SU-DHL-6 (cell line): ENCODE measurements at regions not wholly inside any gene's neighbourhood (a gene's known extent, or its start where the extent isn't known, plus 50 kb on each side); places are given as distances from the start of the nearest gene placed in this dataset.

Source experiments
- H2AFZ ChIP-seq: fragments of 200-600 bp; sonication (generic); 2 replicates; pipeline ENCODE4 v1.6.1; 2014; ENCODE audit warnings: low read depth, mild to moderate bottlenecking, moderate library complexity, mixed read lengths, antibody characterized with exemption, low read length; ENCODE audit not compliant: severe bottlenecking
- H3F3A ChIP-seq: fragments of 200-600 bp; shearing (Covaris generic); 2 replicates; pipeline ENCODE4 v1.6.0; 2016; ENCODE audit warnings: antibody characterized with exemption, mild to moderate bottlenecking; ENCODE audit not compliant: insufficient read depth
- H3K27ac ChIP-seq: fragments of 200-600 bp; sonication (generic); 2 replicates; pipeline ENCODE4 v1.5.1; 2016; ENCODE audit warnings: low read depth, mild to moderate bottlenecking, low read length, moderate library complexity, mixed read lengths
- H3K27me3 ChIP-seq: fragments of 200-600 bp; sonication (generic), shearing (Covaris generic); 2 replicates; pipeline ENCODE4 v1.6.0; 2014; ENCODE audit warnings: mild to moderate bottlenecking, low read length
- H3K36me3 ChIP-seq: fragments of 200-600 bp; sonication (generic); 2 replicates; pipeline ENCODE4 v1.6.1; 2014; ENCODE audit warnings: mild to moderate bottlenecking, low read length, mixed read lengths
- H3K4me2 ChIP-seq: fragments of 300-600, 200-600 bp; shearing (Covaris generic), sonication (generic); 2 replicates; pipeline ENCODE4 v1.6.0; 2014; ENCODE audit warnings: low read length, low read depth, mild to moderate bottlenecking; ENCODE audit not compliant: poor library complexity, severe bottlenecking
- H3K4me3 ChIP-seq: fragments of 200-600 bp; sonication (generic); 2 replicates; pipeline ENCODE4 v1.5.1; 2014; ENCODE audit warnings: antibody characterized with exemption, low read length, mild to moderate bottlenecking, mixed read lengths; ENCODE audit not compliant: insufficient read depth, poor library complexity, severe bottlenecking
- H3K79me2 ChIP-seq: fragments of 200-600 bp; sonication (generic); 2 replicates; pipeline ENCODE4 v1.6.1; 2014; ENCODE audit warnings: mild to moderate bottlenecking, low read length, moderate library complexity; ENCODE audit not compliant: insufficient read depth
- H3K9ac ChIP-seq: fragments of 200-600 bp; sonication (generic); 2 replicates; pipeline ENCODE4 v1.7.0; 2014; ENCODE audit warnings: mild to moderate bottlenecking, low read length
- H3K9me2 ChIP-seq: fragments of 200-600 bp; sonication (generic); replicated peaks from 2 replicates; pipeline ENCODE4 v1.6.1; 2014; ENCODE audit warnings: low read length; ENCODE audit not compliant: insufficient read depth
- H3K9me3 ChIP-seq: fragments of 200-600 bp; sonication (generic); 2 replicates; pipeline ENCODE4 v1.6.1; 2014; ENCODE audit warnings: low read length, mixed read lengths; ENCODE audit not compliant: insufficient read depth
- H4K20me1 ChIP-seq: fragments of 200-600 bp; sonication (generic); 2 replicates; pipeline ENCODE4 v1.6.1; 2014; ENCODE audit warnings: low read depth, mild to moderate bottlenecking, antibody characterized with exemption, low read length, moderate library complexity, mixed read lengths
- CTCF ChIP-seq: fragments of 200-600 bp; sonication (generic); IDR thresholded peaks from one replicate; pipeline ENCODE4 v1.5.1; 2017; ENCODE audit warnings: antibody characterized with exemption, mild to moderate bottlenecking, low read length, moderate library complexity; ENCODE audit not compliant: insufficient read depth, poor library complexity, severe bottlenecking
- EZH2phosphoT487 ChIP-seq: fragments of 200-600 bp; sonication (generic), shearing (Covaris generic); conservative IDR thresholded peaks from 2 replicates; pipeline ENCODE4 v1.6.1; 2018; ENCODE audit warnings: mild to moderate bottlenecking, antibody characterized with exemption, low read length, moderate library complexity, mixed read lengths

- no peak for TF ChIP-seq EZH2phosphoT487
- TF ChIP-seq CTCF, result no peak
- Histone ChIP-seq H3K27ac (no peak overlapping the region), H3K4me2 (no peak overlapping the region), H3K79me2 (no peaks in the 10 kb centered on the region), H3K9me3 (no peaks in the 10 kb centered on the region), H3K4me3 (no peak overlapping the region), H3K36me3 (no peaks in the 10 kb centered on the region), H3K9ac (no peak overlapping the region), H4K20me1 (no peaks in the 10 kb centered on the region), H3K9me2 (no peaks in the 10 kb centered on the region), H2AFZ (no peak overlapping the region), H3F3A (no peaks in the 10 kb centered on the region), H3K27me3 (no peaks in the 10 kb centered on the region)
Measured at GRCh38 chr3:181886676-181887075, 175.0 kb downstream of the SOX2 start.

GRCh38 chr3:181887685-181888084 is 176.0 kb downstream of the SOX2 start:
- no peaks in the 10 kb centered on the region for H3F3A ChIP-seq
- H4K20me1 ChIP-seq, result no peaks in the 10 kb centered on the region
- no peak overlapping the region for H3K4me3 ChIP-seq
- no peak overlapping the region for H3K4me2 ChIP-seq
- H3K79me2 ChIP-seq, result no peaks in the 10 kb centered on the region
- no peak overlapping the region for H2AFZ ChIP-seq
- no peak overlapping the region for H3K9ac ChIP-seq
- H3K27me3 ChIP-seq, result no peaks in the 10 kb centered on the region
- H3K9me2 ChIP-seq, result no peaks in the 10 kb centered on the region
- no peak for TF ChIP-seq CTCF
- no peak for TF ChIP-seq EZH2phosphoT487
- H3K36me3 ChIP-seq, result no peaks in the 10 kb centered on the region
- H3K9me3 ChIP-seq, result no peaks in the 10 kb centered on the region
- H3K27ac ChIP-seq, result no peak overlapping the region

- Histone ChIP-seq H3K36me3 (no peaks in the 10 kb centered on the region), H3K9me3 (no peaks in the 10 kb centered on the region), H3K9ac (no peak overlapping the region), H3K27me3 (no peaks in the 10 kb centered on the region), H3K9me2 (no peaks in the 10 kb centered on the region), H3K27ac (no peak overlapping the region), H3K4me2 (no peak overlapping the region), H3F3A (no peaks in the 10 kb centered on the region), H3K4me3 (no peak overlapping the region), H3K79me2 (no peaks in the 10 kb centered on the region), H2AFZ (no peak overlapping the region), H4K20me1 (no peaks in the 10 kb centered on the region)
- no peak for TF ChIP-seq CTCF
- no peak for TF ChIP-seq EZH2phosphoT487
Measured at GRCh38 chr3:181888234-181888633, 176.5 kb downstream of the SOX2 start.
